Activated T-helper 17 cell treated with anti-CD3 and anti-CD28 coated beads, Interleukin-2, amount 50 U/mL, for 72 hours (primary cell): ENCODE measurements at regions not wholly inside any gene's neighbourhood (a gene's known extent, or its start where the extent isn't known, plus 50 kb on each side); places are given as distances from the start of the nearest gene placed in this dataset.

Experiments used
- ATAC-seq: fragments of 150-1000 bp; cut with Tn5 transposase; replicated peaks from 2 replicates; pipeline ENCODE4 v1.10.0; 2021; ENCODE audit warnings: mild to moderate bottlenecking, moderate library complexity
- H3K27ac Mint-ChIP-seq: one replicate; pipeline ENCODE4 v1.8.0; 2022; ENCODE audit warnings: mixed read lengths
- H3K27me3 Mint-ChIP-seq: one replicate; pipeline ENCODE4 v1.8.0; 2022; ENCODE audit warnings: mixed read lengths
- H3K36me3 Mint-ChIP-seq: one replicate; pipeline ENCODE4 v1.8.0; 2022; ENCODE audit warnings: low read depth, mild to moderate bottlenecking, mixed read lengths
- H3K4me1 Mint-ChIP-seq: one replicate; pipeline ENCODE4 v1.8.0; 2022; ENCODE audit warnings: mixed read lengths
- H3K4me3 Mint-ChIP-seq: one replicate; pipeline ENCODE4 v1.8.0; 2022; ENCODE audit warnings: mild to moderate bottlenecking, mixed read lengths
- H3K9me3 Mint-ChIP-seq: one replicate; pipeline ENCODE4 v1.8.0; 2022; ENCODE audit warnings: mixed read lengths

- H3K36me3 Mint-ChIP-seq: no peaks in the 10 kb centered on the region
- H3K4me3 Mint-ChIP-seq: no peak overlapping the region
- no peak overlapping the region for H3K27ac Mint-ChIP-seq
- no peaks in the 10 kb centered on the region for H3K9me3 Mint-ChIP-seq
- ATAC-seq: no peak
- peaks cover 7% of the 10 kb centered on the region for H3K27me3 Mint-ChIP-seq
- no peaks in the 10 kb centered on the region for H3K4me1 Mint-ChIP-seq
Measured at GRCh38 chr21:39021478-39021832, 161.8 kb downstream of the PSMG1 start.

GRCh38 chr21:39020751-39021477 is 162.3 kb downstream of the PSMG1 start:
- no peak for ATAC-seq
- H3K4me3 Mint-ChIP-seq: no peak overlapping the region
- no peaks in the 10 kb centered on the region for H3K36me3 Mint-ChIP-seq
- H3K4me1 Mint-ChIP-seq: no peaks in the 10 kb centered on the region
- H3K27ac Mint-ChIP-seq: no peak overlapping the region
- no peaks in the 10 kb centered on the region for H3K9me3 Mint-ChIP-seq
- peaks cover 7% of the 10 kb centered on the region for H3K27me3 Mint-ChIP-seq

GRCh38 chr21:39018730-39019129 is 164.5 kb downstream of the PSMG1 start:
- no peak overlapping the region for H3K4me3 Mint-ChIP-seq
- H3K4me1 Mint-ChIP-seq: no peaks in the 10 kb centered on the region

GRCh38 chr21:39016740-39017315 is 166.4 kb downstream of the PSMG1 start:
- Mint-ChIP-seq H3K4me3 (no peak overlapping the region), H3K36me3 (no peaks in the 10 kb centered on the region), H3K4me1 (no peaks in the 10 kb centered on the region), H3K27ac (no peak overlapping the region), H3K9me3 (no peaks in the 10 kb centered on the region), H3K27me3 (peaks cover 7% of the 10 kb centered on the region)
- ATAC-seq: no peak

More at GRCh38 chr21:39018730-39019129, 164.5 kb downstream of the PSMG1 start:
- Mint-ChIP-seq H3K9me3 (no peaks in the 10 kb centered on the region), H3K27ac (no peak overlapping the region), H3K27me3 (peaks cover 7% of the 10 kb centered on the region), H3K36me3 (no peaks in the 10 kb centered on the region)
- ATAC-seq: no peak

- no peak overlapping the region for H3K4me3 Mint-ChIP-seq
- H3K36me3 Mint-ChIP-seq: no peaks in the 10 kb centered on the region
- no peak for ATAC-seq
- H3K27me3 Mint-ChIP-seq: peaks cover 7% of the 10 kb centered on the region
- no peaks in the 10 kb centered on the region for H3K4me1 Mint-ChIP-seq
- H3K27ac Mint-ChIP-seq: no peak overlapping the region
- H3K9me3 Mint-ChIP-seq: no peaks in the 10 kb centered on the region
Measured at GRCh38 chr21:39014747-39015146, 168.5 kb downstream of the PSMG1 start.

GRCh38 chr21:39012326-39013230 is 170.7 kb downstream of the PSMG1 start:
- Mint-ChIP-seq H3K4me1 (no peaks in the 10 kb centered on the region), H3K27ac (no peak overlapping the region), H3K4me3 (no peak overlapping the region), H3K36me3 (no peaks in the 10 kb centered on the region), H3K9me3 (no peaks in the 10 kb centered on the region), H3K27me3 (peaks cover 4% of the 10 kb centered on the region)
- no peak for ATAC-seq

- H3K27me3 Mint-ChIP-seq: peaks cover 4% of the 10 kb centered on the region
- ATAC-seq: no peak
- H3K36me3 Mint-ChIP-seq: no peaks in the 10 kb centered on the region
- H3K9me3 Mint-ChIP-seq: no peaks in the 10 kb centered on the region
- H3K27ac Mint-ChIP-seq: no peak overlapping the region
- H3K4me1 Mint-ChIP-seq: no peaks in the 10 kb centered on the region
- no peak overlapping the region for H3K4me3 Mint-ChIP-seq
Measured at GRCh38 chr21:39011911-39012310, 171.3 kb downstream of the PSMG1 start.

- Mint-ChIP-seq H3K4me1 (no peaks in the 10 kb centered on the region), H3K36me3 (no peaks in the 10 kb centered on the region), H3K27ac (no peak overlapping the region), H3K27me3 (peaks cover 4% of the 10 kb centered on the region), H3K4me3 (no peak overlapping the region), H3K9me3 (no peaks in the 10 kb centered on the region)
- ATAC-seq: no peak
Measured at GRCh38 chr21:39010629-39011404, 172.4 kb downstream of the PSMG1 start.

GRCh38 chr21:39009587-39010225 is 173.5 kb downstream of the PSMG1 start:
- no peak for ATAC-seq
- H3K4me3 Mint-ChIP-seq: no peak overlapping the region
- no peaks in the 10 kb centered on the region for H3K9me3 Mint-ChIP-seq
- peaks cover 4% of the 10 kb centered on the region for H3K27me3 Mint-ChIP-seq
- H3K36me3 Mint-ChIP-seq: no peaks in the 10 kb centered on the region
- H3K27ac Mint-ChIP-seq: no peak overlapping the region
- no peaks in the 10 kb centered on the region for H3K4me1 Mint-ChIP-seq

GRCh38 chr21:39007985-39008384 is 175.3 kb downstream of the PSMG1 start:
- Mint-ChIP-seq H3K27ac (no peak overlapping the region), H3K36me3 (no peaks in the 10 kb centered on the region), H3K9me3 (no peaks in the 10 kb centered on the region), H3K27me3 (peaks cover 4% of the 10 kb centered on the region), H3K4me1 (peaks cover 5% of the 10 kb centered on the region), H3K4me3 (no peak overlapping the region)
- no peak for ATAC-seq

- Mint-ChIP-seq H3K4me3 (no peak overlapping the region), H3K27me3 (peaks cover 4% of the 10 kb centered on the region), H3K9me3 (no peaks in the 10 kb centered on the region), H3K36me3 (no peaks in the 10 kb centered on the region), H3K4me1 (peaks cover 5% of the 10 kb centered on the region), H3K27ac (no peak overlapping the region)
- no peak for ATAC-seq
Measured at GRCh38 chr21:39007532-39007931, 175.7 kb downstream of the PSMG1 start.

GRCh38 chr21:39006571-39007311 is 176.5 kb downstream of the PSMG1 start:
- Mint-ChIP-seq H3K4me1 (peaks cover 5% of the 10 kb centered on the region), H3K9me3 (no peaks in the 10 kb centered on the region), H3K27me3 (peaks cover 4% of the 10 kb centered on the region), H3K27ac (no peak overlapping the region), H3K4me3 (no peak overlapping the region), H3K36me3 (no peaks in the 10 kb centered on the region)
- no peak for ATAC-seq

GRCh38 chr21:39005502-39005787 is 177.8 kb downstream of the PSMG1 start:
- H3K9me3 Mint-ChIP-seq: no peaks in the 10 kb centered on the region
- no peak for ATAC-seq

More at GRCh38 chr21:39005502-39005787, 177.8 kb downstream of the PSMG1 start:
- Mint-ChIP-seq H3K4me1 (peaks cover 5% of the 10 kb centered on the region), H3K27me3 (peaks cover 4% of the 10 kb centered on the region), H3K4me3 (no peak overlapping the region), H3K36me3 (no peaks in the 10 kb centered on the region), H3K27ac (no peak overlapping the region)
